GM12865 (cell line): ENCODE measurements at regions not wholly inside any gene's neighbourhood (a gene's known extent, or its start where the extent isn't known, plus 50 kb on each side); places are given as distances from the start of the nearest gene placed in this dataset.

Source experiments
- DNase-seq: peaks from one replicate; pipeline ENCODE4 v3.0.0; 2010; ENCODE audit warnings: low read depth
- H3K4me3 ChIP-seq: 2 replicates; pipeline ENCODE4 v1.5.1; 2011; ENCODE audit warnings: mild to moderate bottlenecking, low read depth, low read length, control low read depth
- TF ChIP-seq, protein P1 (sequence below): IDR thresholded peaks from 2 replicates; pipeline ENCODE4 v1.5.1; 2011; ENCODE audit warnings: low read length, control low read depth, low read depth, inconsistent platforms; ENCODE audit not compliant: insufficient read depth; ENCODE audit errors: missing control alignments

DNA sequence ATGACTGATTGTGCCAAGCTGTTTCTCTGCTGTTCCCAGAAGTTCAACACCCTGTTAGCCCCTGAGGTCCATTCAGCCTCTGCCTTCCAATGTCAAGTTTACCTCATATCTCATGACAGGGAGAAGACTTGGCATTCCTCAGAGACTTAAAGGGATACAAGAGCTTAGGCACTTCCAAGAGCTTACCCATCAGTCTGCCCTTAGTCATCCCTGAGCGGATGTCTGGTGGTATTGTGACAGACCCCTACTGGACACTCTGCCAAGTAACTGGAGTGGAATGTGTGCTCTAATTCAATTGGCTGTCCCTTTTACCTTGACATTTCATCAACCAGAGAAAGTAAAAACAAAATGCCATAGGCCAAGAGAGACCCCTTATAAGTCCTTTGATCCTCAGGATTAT lies 151.5 kb downstream of the AASDHPPT start:
- no peak for DNase-seq
- TF ChIP-seq, protein P1, sequence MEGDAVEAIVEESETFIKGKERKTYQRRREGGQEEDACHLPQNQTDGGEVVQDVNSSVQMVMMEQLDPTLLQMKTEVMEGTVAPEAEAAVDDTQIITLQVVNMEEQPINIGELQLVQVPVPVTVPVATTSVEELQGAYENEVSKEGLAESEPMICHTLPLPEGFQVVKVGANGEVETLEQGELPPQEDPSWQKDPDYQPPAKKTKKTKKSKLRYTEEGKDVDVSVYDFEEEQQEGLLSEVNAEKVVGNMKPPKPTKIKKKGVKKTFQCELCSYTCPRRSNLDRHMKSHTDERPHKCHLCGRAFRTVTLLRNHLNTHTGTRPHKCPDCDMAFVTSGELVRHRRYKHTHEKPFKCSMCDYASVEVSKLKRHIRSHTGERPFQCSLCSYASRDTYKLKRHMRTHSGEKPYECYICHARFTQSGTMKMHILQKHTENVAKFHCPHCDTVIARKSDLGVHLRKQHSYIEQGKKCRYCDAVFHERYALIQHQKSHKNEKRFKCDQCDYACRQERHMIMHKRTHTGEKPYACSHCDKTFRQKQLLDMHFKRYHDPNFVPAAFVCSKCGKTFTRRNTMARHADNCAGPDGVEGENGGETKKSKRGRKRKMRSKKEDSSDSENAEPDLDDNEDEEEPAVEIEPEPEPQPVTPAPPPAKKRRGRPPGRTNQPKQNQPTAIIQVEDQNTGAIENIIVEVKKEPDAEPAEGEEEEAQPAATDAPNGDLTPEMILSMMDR = no peak
- H3K4me3 ChIP-seq = no peak overlapping the region

DNA sequence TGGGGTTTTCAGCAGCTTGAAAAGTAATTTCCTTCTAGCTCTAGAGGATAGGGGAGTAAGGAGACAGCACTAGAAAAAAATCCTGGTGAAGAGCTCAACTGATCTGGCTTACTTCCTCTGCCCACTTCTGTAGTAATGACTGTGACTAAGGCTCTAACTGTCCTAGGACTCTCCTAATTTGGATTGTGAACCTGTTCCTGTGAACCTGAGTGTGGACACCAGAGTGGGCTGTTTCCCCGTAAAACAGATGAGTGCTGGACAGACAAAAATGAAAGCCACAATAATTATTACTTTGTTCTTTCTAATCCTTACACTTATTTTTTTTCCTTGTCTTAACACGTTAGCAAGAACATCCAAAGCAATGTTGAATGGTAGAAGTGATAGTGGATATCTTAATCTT lies 154.1 kb downstream of the AASDHPPT start:
- TF ChIP-seq, protein P1 = no peak
- no peak overlapping the region for H3K4me3 ChIP-seq
- no peak for DNase-seq

DNA sequence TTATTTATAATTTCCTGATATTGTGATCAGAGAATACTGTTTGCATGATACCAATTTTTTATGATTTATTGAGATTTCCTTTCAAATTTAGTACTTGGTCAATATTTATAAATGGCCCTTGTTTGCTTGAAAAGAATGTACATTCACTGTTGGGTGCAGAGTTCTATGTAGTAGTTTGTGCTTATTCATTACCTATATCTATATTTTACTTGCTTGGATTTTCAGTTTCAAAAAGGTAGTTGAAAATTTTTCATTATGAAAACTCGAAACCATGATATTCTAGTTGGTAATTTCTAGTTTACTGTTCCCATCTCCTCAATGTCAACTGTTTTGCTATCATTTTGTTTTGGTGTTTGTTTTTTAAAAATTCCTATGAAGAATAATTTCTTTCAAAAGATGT lies 155.7 kb downstream of the AASDHPPT start:
- DNase-seq = no peak
- TF ChIP-seq, protein P1 = no peak
- H3K4me3 ChIP-seq = no peak overlapping the region

DNA sequence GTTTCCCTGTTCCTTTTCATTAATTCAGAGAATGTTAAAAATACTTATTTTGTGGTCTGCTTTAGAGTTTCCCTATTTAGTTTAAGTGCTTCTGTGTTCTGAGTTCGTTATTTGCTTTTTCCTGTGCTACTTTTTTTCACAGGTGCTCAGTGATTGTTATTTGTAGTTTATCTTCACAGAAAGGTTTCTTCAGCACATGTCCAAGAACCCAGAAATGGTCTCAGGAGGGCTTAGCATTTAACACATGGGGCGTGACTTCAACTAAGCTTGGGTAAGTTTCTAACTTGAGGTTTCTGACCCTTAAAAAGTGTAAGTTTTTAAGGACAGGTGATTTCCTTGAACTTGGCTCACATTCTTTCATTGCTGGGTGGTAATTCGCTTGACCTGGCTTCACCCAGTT lies 157.3 kb downstream of the AASDHPPT start:
- TF ChIP-seq, protein P1 = no peak
- no peak overlapping the region for H3K4me3 ChIP-seq
- DNase-seq = no peak

DNA sequence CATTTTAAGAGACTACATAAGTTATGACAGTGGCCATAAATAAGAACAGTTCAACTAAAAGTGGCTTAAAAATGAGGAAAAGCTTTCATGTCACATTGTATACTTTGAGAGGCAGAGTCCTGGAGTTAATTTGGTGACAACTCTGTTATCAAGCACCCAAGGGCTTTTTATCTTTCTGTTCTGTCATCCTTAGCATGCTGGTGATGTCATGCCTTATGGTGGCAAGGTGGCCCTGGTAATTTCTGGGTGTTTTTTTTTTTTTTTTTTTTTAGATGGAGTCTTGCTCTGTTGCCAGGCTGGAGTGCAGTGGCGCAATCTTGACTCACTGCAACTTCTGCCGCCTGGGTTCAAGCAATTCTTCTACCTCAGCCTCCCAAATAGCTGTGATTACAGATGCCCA lies 158.8 kb downstream of the AASDHPPT start:
- TF ChIP-seq, protein P1 = no peak
- no peak overlapping the region for H3K4me3 ChIP-seq
- no peak for DNase-seq

DNA sequence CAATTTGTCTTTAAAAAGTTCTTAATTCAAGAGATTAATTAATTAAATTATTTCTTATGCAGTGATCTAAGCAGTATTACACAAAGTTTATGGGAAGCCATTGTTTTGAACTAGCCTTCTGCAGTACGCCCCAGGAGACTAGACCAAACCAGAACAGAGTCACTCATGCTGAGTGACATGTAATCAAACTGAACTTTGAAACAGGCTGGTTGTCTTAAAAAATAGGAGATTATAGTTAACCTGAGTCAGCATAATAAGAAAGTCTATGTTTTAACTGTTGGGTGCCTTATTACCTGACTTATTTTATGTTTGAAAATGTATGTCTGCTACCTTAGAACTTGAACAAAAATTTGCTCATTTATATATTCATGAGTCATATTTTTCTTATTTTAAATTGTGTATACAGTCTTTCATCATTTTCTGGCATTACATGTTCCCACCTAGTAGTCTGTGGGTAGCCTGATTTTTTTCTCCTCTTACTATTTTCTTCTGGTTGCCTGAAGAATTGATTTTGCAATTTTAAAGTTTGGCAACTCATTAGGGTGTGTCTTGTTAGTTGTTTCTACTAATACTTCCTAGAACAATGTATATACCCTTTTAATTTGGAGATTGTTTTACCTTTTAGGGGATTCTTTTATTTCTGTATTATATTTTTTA lies 161.4 kb downstream of the AASDHPPT start:
- TF ChIP-seq, protein P1 = no peak
- no peak overlapping the region for H3K4me3 ChIP-seq
- DNase-seq = no peak

DNA sequence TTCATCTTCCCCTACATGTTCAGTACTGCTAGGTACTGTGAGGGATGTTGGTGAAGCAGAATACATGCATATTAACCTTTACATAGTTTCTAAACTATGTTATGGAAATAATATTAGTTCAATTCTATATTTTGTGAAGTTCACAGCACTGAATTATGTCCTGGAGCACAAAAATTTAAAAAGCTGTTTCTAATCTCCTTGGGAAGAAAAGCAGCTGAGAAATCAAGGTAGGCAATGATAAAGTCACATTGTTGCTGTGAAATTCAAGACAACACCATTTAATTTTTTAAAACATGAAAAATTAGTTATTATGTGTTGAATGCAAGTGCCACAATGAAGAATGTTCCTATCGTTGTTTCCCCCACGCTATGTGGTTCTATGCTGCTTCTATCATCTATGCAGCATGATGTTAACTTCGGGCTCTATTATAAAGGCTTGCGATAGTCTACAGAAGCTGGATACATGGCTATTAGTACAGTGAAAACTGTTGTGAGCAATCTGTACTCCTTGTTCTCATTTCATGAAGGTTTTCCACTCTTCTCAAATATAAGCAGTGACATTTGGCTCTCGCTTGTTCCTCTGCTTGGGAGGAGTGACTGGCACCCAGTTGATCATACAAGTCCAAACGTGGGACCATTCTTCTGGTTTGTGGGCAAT lies 164.3 kb downstream of the AASDHPPT start:
- no peak overlapping the region for H3K4me3 ChIP-seq
- DNase-seq = no peak
- TF ChIP-seq, protein P1 = no peak
